Hepatocyte (in vitro differentiated cells): ENCODE measurements at regions not wholly inside any gene's neighbourhood (a gene's known extent, or its start where the extent isn't known, plus 50 kb on each side); places are given as distances from the start of the nearest gene placed in this dataset.

Experiments
- CTCF ChIP-seq: fragments of 200-600 bp; sonication (generic); IDR thresholded peaks from 2 replicates; pipeline ENCODE4 v1.5.1; 2016; ENCODE audit warnings: antibody characterized with exemption, mild to moderate bottlenecking; ENCODE audit not compliant: poor library complexity
- EZH2 ChIP-seq: fragments of 200-600 bp; sonication (generic); IDR thresholded peaks from 2 replicates; pipeline ENCODE4 v1.6.1; 2016; ENCODE audit warnings: antibody characterized with exemption, mild to moderate bottlenecking, borderline replicate concordance
- EZH2phosphoT487 ChIP-seq: fragments of 200-600 bp; sonication (generic); IDR thresholded peaks from one replicate; pipeline ENCODE4 v1.6.1; 2018; ENCODE audit warnings: antibody characterized with exemption, mild to moderate bottlenecking, low read depth, moderate library complexity; ENCODE audit not compliant: unreplicated experiment, severe bottlenecking

DNA sequence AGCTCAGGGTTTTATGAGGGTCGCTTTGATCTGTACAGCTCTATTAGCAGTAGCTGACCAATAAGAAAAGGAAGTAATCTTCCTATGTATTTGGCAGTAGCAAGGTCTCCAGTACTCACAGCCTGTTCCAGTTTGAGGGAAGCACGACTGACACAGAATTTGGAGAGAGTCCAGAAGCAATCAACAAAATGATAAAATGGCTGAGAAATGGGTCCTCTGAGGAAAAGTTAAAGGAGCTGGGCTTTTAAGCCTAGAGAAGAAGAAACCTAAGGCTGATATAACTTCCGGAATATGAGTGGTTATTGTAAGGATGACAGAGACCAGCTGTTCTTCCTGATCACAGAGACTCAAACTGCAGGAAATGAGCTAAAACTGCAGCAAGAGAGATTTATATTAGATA is 382.8 kb downstream of the GPD2 start:
- TF ChIP-seq CTCF (no peak), EZH2phosphoT487 (no peak), EZH2 (no peak)
